NT2/D1 (cell line): ENCODE measurements at regions not wholly inside any gene's neighbourhood (a gene's known extent, or its start where the extent isn't known, plus 50 kb on each side); places are given as distances from the start of the nearest gene placed in this dataset.

Source experiments
- DNase-seq: peaks from one replicate; pipeline ENCODE4 v3.0.0-alpha.2; 2011; ENCODE audit warnings: low read depth, low spot score
- H3K27me3 ChIP-seq: 2 replicates; pipeline ENCODE4 v1.6.0; 2011; ENCODE audit warnings: mild to moderate bottlenecking; ENCODE audit not compliant: insufficient read length, insufficient read depth
- H3K36me3 ChIP-seq: 2 replicates; pipeline ENCODE4 v1.6.1; 2011; ENCODE audit warnings: mild to moderate bottlenecking, low read length, mixed read lengths; ENCODE audit not compliant: insufficient read depth, insufficient read length
- H3K4me1 ChIP-seq: 2 replicates; pipeline ENCODE4 v1.5.1; 2011; ENCODE audit not compliant: insufficient read depth, insufficient read length
- H3K4me3 ChIP-seq: 2 replicates; pipeline ENCODE4 v1.5.1; 2011; ENCODE audit warnings: low read depth; ENCODE audit not compliant: insufficient read length
- H3K9ac ChIP-seq: 2 replicates; pipeline ENCODE4 v1.6.0; 2011; ENCODE audit warnings: low read depth; ENCODE audit not compliant: insufficient read length
- H3K9me3 ChIP-seq: 2 replicates; pipeline ENCODE4 v1.5.1; 2011; ENCODE audit warnings: mild to moderate bottlenecking, low read length; ENCODE audit not compliant: insufficient read depth
- SUZ12 ChIP-seq: IDR thresholded peaks from 2 replicates; pipeline ENCODE4 v1.6.1; 2011; ENCODE audit not compliant: insufficient read length, insufficient read depth; ENCODE audit errors: extremely low read depth
- YY1 ChIP-seq: IDR thresholded peaks from 2 replicates; pipeline ENCODE4 v1.6.1; 2011; ENCODE audit not compliant: insufficient read length, insufficient read depth
- ZNF274 ChIP-seq: IDR thresholded peaks from 2 replicates; pipeline ENCODE4 v1.6.1; 2011; ENCODE audit warnings: mild to moderate bottlenecking, low read depth, low read length

DNA sequence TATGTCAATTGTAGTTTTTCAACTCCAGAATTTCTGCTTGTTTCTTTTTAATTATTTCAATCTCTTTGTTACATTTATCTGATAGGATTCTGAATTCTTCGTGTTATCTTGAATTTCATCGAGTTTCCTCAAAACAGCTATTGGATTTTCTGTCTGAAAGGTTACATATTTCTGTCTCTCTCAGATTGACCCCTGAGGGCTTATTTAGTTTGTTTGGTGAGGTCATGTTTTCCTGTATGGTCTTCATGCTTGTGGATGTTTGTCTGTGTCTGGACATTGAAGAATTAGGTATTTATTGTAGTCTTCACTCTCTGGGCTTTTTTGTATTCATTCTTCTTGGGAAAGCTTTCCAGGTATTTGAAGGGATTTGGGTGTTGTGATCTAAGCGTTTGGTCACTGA, 85.6 kb downstream of the SNAPC1 start:
- H3K4me1 ChIP-seq, result no peaks in the 10 kb centered on the region
- no peak overlapping the region for H3K9ac ChIP-seq
- TF ChIP-seq YY1 (no peak), SUZ12 (no peak), ZNF274 (no peak)
- DNase-seq, result no peak
- H3K9me3 ChIP-seq, result no peaks in the 10 kb centered on the region
- H3K36me3 ChIP-seq, result no peaks in the 10 kb centered on the region
- no peak overlapping the region for H3K4me3 ChIP-seq
- H3K27me3 ChIP-seq, result no peaks in the 10 kb centered on the region

DNA sequence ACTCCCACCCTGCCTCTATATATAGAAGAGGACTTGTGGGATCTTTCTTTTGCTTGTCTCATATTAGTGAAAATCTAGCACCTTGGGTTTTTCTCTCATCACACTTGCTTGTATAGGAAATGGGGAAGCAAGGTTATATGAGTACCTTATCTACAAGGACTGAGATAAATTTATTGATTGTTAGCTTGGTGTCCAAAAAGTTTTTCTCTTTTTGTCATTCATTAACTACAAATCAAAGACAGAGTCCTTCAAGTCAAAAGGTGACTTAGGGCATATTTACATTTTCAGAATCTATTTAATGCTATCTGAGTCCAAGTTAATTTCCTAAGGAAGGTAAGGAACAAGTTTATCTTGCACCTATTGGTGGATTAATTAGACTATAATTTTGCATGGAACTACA, 92.7 kb downstream of the SNAPC1 start:
- no peak for TF ChIP-seq YY1
- TF ChIP-seq ZNF274, result no peak
- no peak for TF ChIP-seq SUZ12
- Histone ChIP-seq H3K9ac (no peak overlapping the region), H3K4me3 (no peak overlapping the region), H3K4me1 (no peaks in the 10 kb centered on the region), H3K27me3 (no peaks in the 10 kb centered on the region), H3K36me3 (no peaks in the 10 kb centered on the region), H3K9me3 (no peaks in the 10 kb centered on the region)
- no peak for DNase-seq

DNA sequence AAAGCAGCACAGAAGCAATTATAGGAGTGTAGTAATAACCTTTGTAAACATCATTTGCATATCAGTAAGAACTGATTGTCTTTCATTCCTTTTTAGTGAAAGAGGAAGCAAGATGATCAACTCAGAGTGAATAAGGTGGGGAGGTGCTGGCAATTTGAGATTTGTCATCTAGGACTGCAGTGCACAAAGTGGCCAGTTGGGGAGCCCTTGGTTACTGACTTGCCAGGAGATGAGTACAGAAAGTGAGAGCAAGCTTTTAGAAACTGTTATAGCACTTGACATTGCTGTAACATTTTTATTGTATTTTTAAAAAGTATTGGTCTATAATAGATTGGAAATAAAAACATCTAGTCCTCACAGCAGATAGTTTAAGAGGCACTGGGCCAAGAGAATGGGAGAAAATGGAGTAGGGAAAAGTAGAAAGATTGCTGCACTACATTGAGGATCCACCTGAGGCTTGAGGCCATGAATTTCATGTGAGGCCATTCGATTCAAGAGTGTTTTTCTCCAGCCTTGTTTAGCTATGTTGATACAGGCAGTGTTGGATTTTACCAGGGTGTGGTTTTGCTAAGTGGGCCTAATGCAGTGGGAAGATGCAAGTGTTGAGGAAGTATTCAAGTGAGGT, 98.2 kb downstream of the SNAPC1 start:
- Histone ChIP-seq H3K9me3 (no peaks in the 10 kb centered on the region), H3K4me1 (no peaks in the 10 kb centered on the region), H3K27me3 (no peaks in the 10 kb centered on the region), H3K4me3 (no peak overlapping the region), H3K36me3 (no peaks in the 10 kb centered on the region), H3K9ac (no peak overlapping the region)
- DNase-seq, result peak; percentile 9
- TF ChIP-seq YY1 (no peak), SUZ12 (no peak), ZNF274 (no peak)

DNA sequence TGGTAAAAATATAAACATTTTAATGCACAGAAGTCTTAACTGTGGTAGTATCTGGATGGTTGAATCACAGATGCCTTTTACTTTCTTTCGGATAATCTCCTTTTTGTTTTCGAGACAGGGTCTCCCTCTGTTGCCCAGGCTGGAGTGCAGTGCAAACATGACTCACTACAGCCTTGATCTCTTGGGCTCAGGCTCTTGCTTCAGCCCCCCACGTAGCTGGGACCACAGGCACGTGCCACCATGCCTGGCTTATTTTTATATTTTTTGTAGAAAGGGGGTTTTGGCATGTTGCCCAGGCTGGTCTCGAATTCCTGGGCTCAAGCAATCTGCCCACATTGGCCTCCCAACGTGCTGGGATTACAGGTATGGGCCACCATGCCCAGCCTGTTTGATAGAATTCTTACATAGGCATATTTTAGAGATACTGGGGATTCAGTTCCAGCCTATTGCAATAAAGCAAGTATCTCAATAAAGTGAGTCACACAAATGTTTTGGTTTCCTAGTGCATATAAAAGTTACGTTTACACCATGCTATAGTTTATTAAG, 99.2 kb downstream of the SNAPC1 start:
- no peak overlapping the region for H3K4me3 ChIP-seq
- no peaks in the 10 kb centered on the region for H3K4me1 ChIP-seq
- no peaks in the 10 kb centered on the region for H3K9me3 ChIP-seq
- TF ChIP-seq SUZ12, result no peak
- TF ChIP-seq ZNF274, result no peak
- TF ChIP-seq YY1, result no peak
- no peak for DNase-seq
- H3K9ac ChIP-seq, result no peak overlapping the region
- H3K36me3 ChIP-seq, result no peaks in the 10 kb centered on the region
- H3K27me3 ChIP-seq, result no peaks in the 10 kb centered on the region

DNA sequence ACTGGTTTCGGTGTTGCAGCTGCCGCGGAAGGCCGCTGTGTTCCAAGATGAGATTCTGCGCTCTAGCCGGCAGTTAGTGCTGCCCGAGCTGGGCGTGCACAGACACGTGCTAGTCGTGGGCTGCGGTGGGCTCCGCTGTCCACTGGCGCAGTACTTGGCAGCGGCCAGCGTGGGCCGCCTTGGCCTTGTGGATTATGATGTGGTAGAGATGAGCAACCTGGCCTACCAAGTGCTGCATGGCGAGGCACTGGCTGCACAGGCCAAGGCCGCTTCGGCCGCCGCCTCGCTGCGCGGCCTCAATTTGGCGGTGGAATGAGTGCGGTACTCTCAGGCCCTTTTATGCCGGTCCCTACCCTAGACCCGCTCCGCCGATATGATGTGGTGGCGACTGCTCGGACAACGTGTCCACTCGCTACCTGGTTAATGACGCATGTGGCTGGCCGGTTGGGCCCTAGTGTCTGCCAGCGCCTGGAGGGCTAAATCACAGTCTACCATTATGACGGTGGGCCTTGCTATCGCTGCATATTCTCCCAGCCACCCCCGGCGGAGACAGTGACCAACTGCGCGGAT, 102.2 kb downstream of the SNAPC1 start:
- Histone ChIP-seq H3K4me1 (no peaks in the 10 kb centered on the region), H3K27me3 (no peaks in the 10 kb centered on the region), H3K9ac (no peak overlapping the region), H3K36me3 (no peaks in the 10 kb centered on the region), H3K4me3 (no peak overlapping the region), H3K9me3 (no peaks in the 10 kb centered on the region)
- DNase-seq, result no peak
- TF ChIP-seq ZNF274 (no peak), YY1 (no peak), SUZ12 (no peak)

DNA sequence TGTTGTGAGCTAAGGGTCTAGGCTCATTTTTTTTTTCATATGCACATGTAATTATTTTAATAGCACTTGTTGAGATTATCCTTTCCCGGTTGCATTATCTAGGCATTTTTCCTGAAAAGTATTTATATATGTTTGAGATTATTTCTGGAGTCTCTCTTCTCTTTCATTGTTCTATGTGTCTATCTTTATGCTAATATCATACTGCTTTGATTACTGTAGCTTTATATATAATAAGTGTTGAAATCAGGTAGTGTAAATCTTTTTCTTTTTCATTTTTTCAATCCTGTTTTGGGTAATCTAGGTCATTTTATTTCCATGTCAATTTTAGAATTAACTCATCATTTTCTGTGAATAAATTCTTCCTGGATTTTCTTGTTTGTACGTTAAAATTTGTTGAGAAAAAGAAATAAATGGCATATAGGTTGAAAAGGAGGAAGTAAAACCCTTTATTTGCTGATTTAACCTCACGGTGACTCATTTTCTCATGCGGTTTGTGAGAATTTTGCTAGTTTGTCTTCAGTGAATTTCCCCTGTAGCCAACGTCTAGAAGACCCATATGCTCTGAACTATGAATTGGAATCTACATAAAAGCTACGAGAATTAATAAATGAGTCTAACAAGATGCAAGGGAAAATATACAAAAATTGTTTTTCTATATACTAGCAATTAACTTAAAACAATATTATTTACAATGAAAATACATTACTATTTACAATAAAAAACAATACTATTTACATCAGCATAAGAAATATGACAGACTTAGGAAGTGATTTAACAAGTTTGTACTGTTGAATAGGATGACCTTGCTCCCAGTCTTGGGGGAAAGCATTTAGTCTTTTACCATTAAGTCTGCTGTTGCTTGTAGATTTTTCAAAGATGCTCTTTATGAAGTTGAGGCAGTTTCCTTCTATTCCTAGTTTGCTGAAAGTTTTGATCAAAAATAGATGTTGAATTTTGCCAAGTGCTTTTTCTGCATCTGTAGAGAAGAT, 105.0 kb downstream of the SNAPC1 start:
- Histone ChIP-seq H3K4me3 (no peak overlapping the region), H3K4me1 (no peaks in the 10 kb centered on the region), H3K9me3 (peaks cover 6% of the 10 kb centered on the region), H3K9ac (no peak overlapping the region), H3K36me3 (no peaks in the 10 kb centered on the region), H3K27me3 (no peaks in the 10 kb centered on the region)
- DNase-seq, result no peak
- TF ChIP-seq YY1, result no peak
- TF ChIP-seq ZNF274, result no peak
- no peak for TF ChIP-seq SUZ12

DNA sequence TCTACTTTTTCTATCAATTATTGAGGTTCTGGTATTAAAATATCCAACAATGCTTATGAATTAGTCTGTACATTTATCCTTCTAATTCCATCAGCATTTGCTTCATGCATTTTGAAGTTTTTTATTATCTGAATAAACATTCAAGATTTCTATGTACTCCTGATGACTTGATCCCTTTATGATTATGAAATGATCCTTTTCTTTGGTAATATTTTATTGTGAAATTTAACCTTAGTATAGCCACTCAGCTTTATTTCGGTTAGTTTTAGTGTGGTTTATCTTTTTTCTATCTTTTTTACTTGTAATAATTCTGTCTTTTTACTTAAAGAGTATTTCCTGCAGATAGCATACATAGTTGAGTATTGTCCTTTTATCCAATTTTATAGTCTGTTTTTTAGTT, 106.6 kb downstream of the SNAPC1 start:
- Histone ChIP-seq H3K9me3 (peaks cover 6% of the 10 kb centered on the region), H3K4me1 (no peaks in the 10 kb centered on the region), H3K36me3 (no peaks in the 10 kb centered on the region), H3K27me3 (no peaks in the 10 kb centered on the region), H3K4me3 (no peak overlapping the region), H3K9ac (no peak overlapping the region)
- DNase-seq, result no peak
- TF ChIP-seq ZNF274 (no peak), SUZ12 (no peak), YY1 (no peak)
